Thyroid gland (tissue), 4 donors: ENCODE measurements at regions not wholly inside any gene's neighbourhood (a gene's known extent, or its start where the extent isn't known, plus 50 kb on each side); places are given as distances from the start of the nearest gene placed in this dataset.

Experiments used
- POLR2A ChIP-seq, 2 donors: fragments of 450-650 bp; IDR thresholded peaks; one replicate each; pipeline ENCODE4 v1.6.1; 2017; ENCODE audit warnings: antibody characterized with exemption in 2 of 2, mild to moderate bottlenecking in 2 of 2, moderate library complexity in 1 of 2
- TF ChIP-seq, protein P1 (sequence below), 6 experiments: fragments of 200-600 bp in 3 of 6; fragments of 450-650 bp in 3 of 6; sonication (generic) in 3 of 6; IDR thresholded peaks; one replicate each; pipeline ENCODE4 v1.5.1; 2016 to 2019; ENCODE audit warnings: antibody characterized with exemption in 6 of 6, mild to moderate bottlenecking in 2 of 6, inconsistent platforms in 1 of 6, moderate library complexity in 1 of 6

DNA sequence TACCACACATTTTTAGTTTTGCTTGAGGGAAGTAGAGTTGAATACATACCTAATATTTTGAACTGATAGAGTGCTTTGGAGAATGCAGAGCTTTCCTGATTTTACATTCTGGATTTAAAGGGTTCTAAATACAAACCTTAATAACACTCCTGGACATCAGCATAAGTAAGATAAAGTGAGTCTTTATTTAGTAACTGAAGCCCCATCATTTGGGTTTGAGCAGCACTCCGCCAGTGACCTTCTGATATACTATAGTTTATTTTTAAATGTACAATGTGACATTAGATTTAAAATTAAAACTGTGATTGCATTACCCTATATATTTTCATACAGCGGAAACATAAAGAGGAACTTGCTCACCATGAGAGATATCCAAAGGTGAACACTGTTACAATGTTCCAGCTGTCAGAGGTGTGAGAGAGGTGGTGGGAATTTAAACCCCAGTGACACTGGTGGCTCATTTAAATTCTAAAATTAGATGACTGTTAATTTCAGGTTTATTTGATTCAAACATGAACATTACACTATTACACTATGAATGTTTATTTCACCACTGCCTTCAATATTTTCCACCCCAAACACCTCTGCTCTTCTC lies 203.0 kb upstream of the PCSK5 start:
- TF ChIP-seq, protein P1, sequence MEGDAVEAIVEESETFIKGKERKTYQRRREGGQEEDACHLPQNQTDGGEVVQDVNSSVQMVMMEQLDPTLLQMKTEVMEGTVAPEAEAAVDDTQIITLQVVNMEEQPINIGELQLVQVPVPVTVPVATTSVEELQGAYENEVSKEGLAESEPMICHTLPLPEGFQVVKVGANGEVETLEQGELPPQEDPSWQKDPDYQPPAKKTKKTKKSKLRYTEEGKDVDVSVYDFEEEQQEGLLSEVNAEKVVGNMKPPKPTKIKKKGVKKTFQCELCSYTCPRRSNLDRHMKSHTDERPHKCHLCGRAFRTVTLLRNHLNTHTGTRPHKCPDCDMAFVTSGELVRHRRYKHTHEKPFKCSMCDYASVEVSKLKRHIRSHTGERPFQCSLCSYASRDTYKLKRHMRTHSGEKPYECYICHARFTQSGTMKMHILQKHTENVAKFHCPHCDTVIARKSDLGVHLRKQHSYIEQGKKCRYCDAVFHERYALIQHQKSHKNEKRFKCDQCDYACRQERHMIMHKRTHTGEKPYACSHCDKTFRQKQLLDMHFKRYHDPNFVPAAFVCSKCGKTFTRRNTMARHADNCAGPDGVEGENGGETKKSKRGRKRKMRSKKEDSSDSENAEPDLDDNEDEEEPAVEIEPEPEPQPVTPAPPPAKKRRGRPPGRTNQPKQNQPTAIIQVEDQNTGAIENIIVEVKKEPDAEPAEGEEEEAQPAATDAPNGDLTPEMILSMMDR (IDR thresholded peaks at IDR 0.05), result no peak
- TF ChIP-seq POLR2A (IDR thresholded peaks at IDR 0.05), result no peak
